ENCODE measurements at regions not wholly inside any gene's neighbourhood (a gene's known extent, or its start where the extent isn't known, plus 50 kb on each side); places are given as distances from the start of the nearest gene placed in this dataset.
"Not testable (repeated sequence)": the region's sequence is repeated elsewhere in the genome, so short reads cannot be mapped to it uniquely, and the experiment has no call there.

- no peak for DNase-seq (ENCODE audit: low read depth in 2 of 3, low spot score in 2 of 3)
Measured at GRCh38 chr3:153266619-153267018, 104.6 kb downstream of the RAP2B start.

- DNase-seq (ENCODE audit: low read depth in 2 of 3, low spot score in 2 of 3): no peak
Measured at GRCh38 chr3:153268564-153269279, 106.7 kb downstream of the RAP2B start.

GRCh38 chr3:153269730-153270129 is 107.7 kb downstream of the RAP2B start:
- DNase-seq (ENCODE audit: low read depth in 2 of 3, low spot score in 2 of 3): no peak

- no peak for DNase-seq (ENCODE audit: low read depth in 2 of 3, low spot score in 2 of 3)
Measured at GRCh38 chr3:153273217-153273616, 111.2 kb downstream of the RAP2B start.

- DNase-seq (ENCODE audit: low read depth in 2 of 3, low spot score in 2 of 3): no peak
Measured at GRCh38 chr3:153273767-153274435, 111.9 kb downstream of the RAP2B start.

- DNase-seq (ENCODE audit: low read depth in 2 of 3, low spot score in 2 of 3): no peak
Measured at GRCh38 chr3:153274561-153274960, 112.5 kb downstream of the RAP2B start.

- DNase-seq (ENCODE audit: low read depth in 2 of 3, low spot score in 2 of 3): no peak
Measured at GRCh38 chr3:153275514-153275913, 113.5 kb downstream of the RAP2B start.

- no peak for DNase-seq (ENCODE audit: low read depth in 2 of 3, low spot score in 2 of 3)
Measured at GRCh38 chr3:153277029-153277428, 115.0 kb downstream of the RAP2B start.

GRCh38 chr3:153281236-153281997 is 119.4 kb downstream of the RAP2B start:
- not testable (repeated sequence) for DNase-seq (ENCODE audit: low read depth in 2 of 3, low spot score in 2 of 3)

- no peak for DNase-seq (ENCODE audit: low read depth in 2 of 3, low spot score in 2 of 3)
Measured at GRCh38 chr3:153282355-153282754, 120.3 kb downstream of the RAP2B start.

GRCh38 chr3:153284282-153284938 is 122.4 kb downstream of the RAP2B start:
- no peak for DNase-seq (ENCODE audit: low read depth in 2 of 3, low spot score in 2 of 3)

- no peak for DNase-seq (ENCODE audit: low read depth in 2 of 3, low spot score in 2 of 3)
Measured at GRCh38 chr3:153285194-153285641, 123.2 kb downstream of the RAP2B start.

- DNase-seq (ENCODE audit: low read depth in 2 of 3, low spot score in 2 of 3): no peak
Measured at GRCh38 chr3:153285982-153286381, 124.0 kb downstream of the RAP2B start.

GRCh38 chr3:153287017-153287416 is 125.0 kb downstream of the RAP2B start:
- no peak for DNase-seq (ENCODE audit: low read depth in 2 of 3, low spot score in 2 of 3)

- DNase-seq (ENCODE audit: low read depth in 2 of 3, low spot score in 2 of 3): no peak
Measured at GRCh38 chr3:153289334-153289808, 127.3 kb downstream of the RAP2B start.

- DNase-seq (ENCODE audit: low read depth in 2 of 3, low spot score in 2 of 3): no peak
Measured at GRCh38 chr3:153290268-153291015, 128.4 kb downstream of the RAP2B start.

- DNase-seq (ENCODE audit: low read depth in 2 of 3, low spot score in 2 of 3): no peak
Measured at GRCh38 chr3:153291059-153291685, 129.1 kb downstream of the RAP2B start.

- DNase-seq (ENCODE audit: low read depth in 2 of 3, low spot score in 2 of 3): no peak
Measured at GRCh38 chr3:153293265-153293664, 131.2 kb downstream of the RAP2B start.

- no peak for DNase-seq (ENCODE audit: low read depth in 2 of 3, low spot score in 2 of 3)
Measured at GRCh38 chr3:153295901-153296300, 133.9 kb downstream of the RAP2B start.

- no peak for DNase-seq (ENCODE audit: low read depth in 2 of 3, low spot score in 2 of 3)
Measured at GRCh38 chr3:153305189-153305588, 143.2 kb downstream of the RAP2B start.

Measured in activated CD8-positive, alpha-beta memory T cell treated with anti-CD3 and anti-CD28 coated beads for 48 hours (primary cell).